ENCODE measurements at regions not wholly inside any gene's neighbourhood (a gene's known extent, or its start where the extent isn't known, plus 50 kb on each side); places are given as distances from the start of the nearest gene placed in this dataset.
"Not testable (repeated sequence)": the region's sequence is repeated elsewhere in the genome, so short reads cannot be mapped to it uniquely, and the experiment has no call there.

GRCh38 chr13:89082623-89083022, 1411.5 kb downstream of the SLITRK5 start:
- DNase-seq = no peak

- DNase-seq = not testable (repeated sequence)
Measured at GRCh38 chr13:89088107-89088506, 1416.9 kb downstream of the SLITRK5 start.

GRCh38 chr13:89097994-89098393, 1426.8 kb downstream of the SLITRK5 start:
- no peak for DNase-seq

- no peak for DNase-seq
Measured at GRCh38 chr13:89113744-89114143, 1442.6 kb downstream of the SLITRK5 start.

- no peak for DNase-seq
Measured at GRCh38 chr13:89115307-89115706, 1444.1 kb downstream of the SLITRK5 start.

- no peak for DNase-seq
Measured at GRCh38 chr13:89136678-89137077, 1465.5 kb downstream of the SLITRK5 start.

- no peak for DNase-seq
Measured at GRCh38 chr13:89150362-89150761, 1479.2 kb downstream of the SLITRK5 start.

GRCh38 chr13:89153941-89154340, 1482.8 kb downstream of the SLITRK5 start:
- no peak for DNase-seq

- DNase-seq = no peak
Measured at GRCh38 chr13:89163096-89163495, 1491.9 kb downstream of the SLITRK5 start.

- no peak for DNase-seq
Measured at GRCh38 chr13:89165685-89166084, 1494.5 kb downstream of the SLITRK5 start.

GRCh38 chr13:89169951-89170350, 1498.8 kb downstream of the SLITRK5 start:
- DNase-seq = no peak

GRCh38 chr13:89181041-89181440, 1509.9 kb downstream of the SLITRK5 start:
- no peak for DNase-seq

GRCh38 chr13:89199138-89199537, 1528.0 kb downstream of the SLITRK5 start:
- no peak for DNase-seq

GRCh38 chr13:89204435-89204834, 1533.3 kb downstream of the SLITRK5 start:
- DNase-seq = no peak

GRCh38 chr13:89205856-89206520, 1534.8 kb downstream of the SLITRK5 start:
- DNase-seq = no peak

- DNase-seq = no peak
Measured at GRCh38 chr13:89212186-89212585, 1541.0 kb downstream of the SLITRK5 start.

- no peak for DNase-seq
Measured at GRCh38 chr13:89214185-89214584, 1543.0 kb downstream of the SLITRK5 start.

GRCh38 chr13:89215319-89215718, 1544.1 kb downstream of the SLITRK5 start:
- DNase-seq = not testable (repeated sequence)

GRCh38 chr13:89217813-89218212, 1546.6 kb downstream of the SLITRK5 start:
- no peak for DNase-seq

- DNase-seq = no peak
Measured at GRCh38 chr13:89221557-89222158, 1550.5 kb downstream of the SLITRK5 start.

GRCh38 chr13:89227356-89227755, 1556.2 kb downstream of the SLITRK5 start:
- DNase-seq = no peak

GRCh38 chr13:89238496-89238895, 1567.3 kb downstream of the SLITRK5 start:
- no peak for DNase-seq

GRCh38 chr13:89239361-89240127, 1568.4 kb downstream of the SLITRK5 start:
- no peak for DNase-seq

GRCh38 chr13:89255844-89256406, 1584.8 kb downstream of the SLITRK5 start:
- no peak for DNase-seq
